Lung (tissue), 11 donors: ENCODE measurements at regions not wholly inside any gene's neighbourhood (a gene's known extent, or its start where the extent isn't known, plus 50 kb on each side); places are given as distances from the start of the nearest gene placed in this dataset.
A peak's percentile ranks its signal among the peaks of the same experiment; 100 is the strongest.

ENCODE experiments used
- ATAC-seq: fragments of 200-7000 bp; cut with Tn5 transposase; one replicate; pipeline ENCODE4 v1.9.1; 2020; ENCODE audit warnings: moderate number of reproducible peaks; ENCODE audit not compliant: insufficient read depth, low FRiP score
- DNase-seq, 3 donors: peaks; one replicate each; pipeline ENCODE4 v3.0.0-alpha.2; 2013 to 2017
- H3K27ac ChIP-seq, 2 donors: one replicate each; pipeline ENCODE4 v1.5.1; 2013; ENCODE audit warnings: mild to moderate bottlenecking in 2 of 2, moderate library complexity in 2 of 2, control low read depth in 1 of 2, inconsistent platforms in 1 of 2, low read depth in 1 of 2, low read length in 1 of 2
- H3K27me3 ChIP-seq, 3 donors: one replicate each; pipeline ENCODE4 v1.5.1; 2013; ENCODE audit warnings: low read length in 2 of 3; ENCODE audit not compliant: control insufficient read depth in 3 of 3, insufficient read depth in 3 of 3
- H3K36me3 ChIP-seq, 4 donors: one replicate each; pipeline ENCODE4 v1.5.1; 2013; ENCODE audit warnings: low read length in 4 of 4, mild to moderate bottlenecking in 1 of 4, moderate library complexity in 1 of 4; ENCODE audit not compliant: control insufficient read depth in 4 of 4, insufficient read depth in 4 of 4
- H3K4me1 ChIP-seq, 5 donors: one replicate each; pipeline ENCODE4 v1.5.1; 2013; ENCODE audit warnings: low read length in 5 of 5, mild to moderate bottlenecking in 2 of 5, moderate library complexity in 1 of 5; ENCODE audit not compliant: control insufficient read depth in 5 of 5, insufficient read depth in 5 of 5
- H3K4me3 ChIP-seq: one replicate; pipeline ENCODE4 v1.5.1; 2013; ENCODE audit warnings: mild to moderate bottlenecking, control low read depth, moderate library complexity
- H3K9ac ChIP-seq, 2 donors: one replicate each; pipeline ENCODE4 v1.5.1; 2013; ENCODE audit warnings: low read length in 2 of 2, control low read depth in 1 of 2; ENCODE audit not compliant: insufficient read depth in 1 of 2
- H3K9me3 ChIP-seq, 4 donors: one replicate each; pipeline ENCODE4 v1.5.1; 2013; ENCODE audit warnings: low read length in 3 of 4, mild to moderate bottlenecking in 1 of 4, moderate library complexity in 1 of 4; ENCODE audit not compliant: control insufficient read depth in 4 of 4, insufficient read depth in 3 of 4
- WGBS, 2 donors: extraction: QIAGEN DNeasy Blood & Tissue Kit; methylation state at CpG; one replicate each; pipeline ENCODE4 v1.1.7; 2013; 5-methylcytosine and 5-hydroxymethylcytosine counted together
- TF ChIP-seq, protein P1 (sequence below): IDR thresholded peaks from 2 replicates; pipeline ENCODE4 v1.5.1; 2012; ENCODE audit warnings: mild to moderate bottlenecking; ENCODE audit errors: control extremely low read depth, extremely low read depth
- donor health status: control.
- donor health status: control.
- donor health status: Bipolar disorder and iron deficiency.
- donor health status: healthy.
- donor health status: DM: yes; HTN: yes; CAD: no.

- H3K4me3 ChIP-seq, result no peak overlapping the region
- peaks cover 0 to 3% (median under 1%) of the 10 kb centered on the region in 4 donors for H3K9me3 ChIP-seq
- H3K4me1 ChIP-seq, result peaks cover 0 to 9% (median 4%) of the 10 kb centered on the region in 5 donors
- 56 to 58% methylated on average over 2 of the region's 2 CpGs for WGBS, 2 donors
- peak; percentile 84 to 95 (median 93) for DNase-seq
- H3K9ac ChIP-seq, result peak overlapping the region in 1 of 2 donors; percentile 60
- no peaks in the 10 kb centered on the region for H3K36me3 ChIP-seq
- no peak overlapping the region for H3K27ac ChIP-seq
- H3K27me3 ChIP-seq, result no peaks in the 10 kb centered on the region
- TF ChIP-seq, protein P1, sequence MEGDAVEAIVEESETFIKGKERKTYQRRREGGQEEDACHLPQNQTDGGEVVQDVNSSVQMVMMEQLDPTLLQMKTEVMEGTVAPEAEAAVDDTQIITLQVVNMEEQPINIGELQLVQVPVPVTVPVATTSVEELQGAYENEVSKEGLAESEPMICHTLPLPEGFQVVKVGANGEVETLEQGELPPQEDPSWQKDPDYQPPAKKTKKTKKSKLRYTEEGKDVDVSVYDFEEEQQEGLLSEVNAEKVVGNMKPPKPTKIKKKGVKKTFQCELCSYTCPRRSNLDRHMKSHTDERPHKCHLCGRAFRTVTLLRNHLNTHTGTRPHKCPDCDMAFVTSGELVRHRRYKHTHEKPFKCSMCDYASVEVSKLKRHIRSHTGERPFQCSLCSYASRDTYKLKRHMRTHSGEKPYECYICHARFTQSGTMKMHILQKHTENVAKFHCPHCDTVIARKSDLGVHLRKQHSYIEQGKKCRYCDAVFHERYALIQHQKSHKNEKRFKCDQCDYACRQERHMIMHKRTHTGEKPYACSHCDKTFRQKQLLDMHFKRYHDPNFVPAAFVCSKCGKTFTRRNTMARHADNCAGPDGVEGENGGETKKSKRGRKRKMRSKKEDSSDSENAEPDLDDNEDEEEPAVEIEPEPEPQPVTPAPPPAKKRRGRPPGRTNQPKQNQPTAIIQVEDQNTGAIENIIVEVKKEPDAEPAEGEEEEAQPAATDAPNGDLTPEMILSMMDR, result no peak
- ATAC-seq, result no peak
Measured at GRCh38 chr2:146321175-146321574, 1523.7 kb upstream of the ACVR2A start.

DNA sequence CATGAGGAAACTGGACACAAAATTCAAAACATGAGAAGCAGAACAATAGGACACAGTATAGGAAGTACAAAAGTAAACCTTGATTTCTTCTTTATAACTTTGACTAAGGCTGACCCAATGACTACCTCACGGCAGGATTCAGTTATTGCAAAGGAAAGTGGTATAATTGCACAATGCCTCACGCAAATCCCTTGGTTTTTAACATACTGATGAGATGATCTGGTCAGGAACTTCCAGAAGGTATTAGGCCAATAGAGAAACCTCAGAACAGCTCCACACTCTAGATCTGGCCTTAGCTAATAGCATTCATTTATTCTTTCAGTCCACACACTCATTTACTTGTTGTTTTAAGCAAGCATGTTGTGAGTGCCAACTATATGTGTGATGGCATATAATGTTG is 1526.9 kb upstream of the ACVR2A start:
- WGBS, 2 donors, result 20 to 44% methylated on average over 2 of the region's 2 CpGs
- TF ChIP-seq, protein P1, result no peak
- no peak for ATAC-seq
- Histone ChIP-seq H3K9me3 (peaks cover 0 to 3% (median under 1%) of the 10 kb centered on the region in 4 donors), H3K27ac (no peak overlapping the region), H3K4me1 (peaks cover 0 to 32% (median 5%) of the 10 kb centered on the region in 5 donors), H3K36me3 (no peaks in the 10 kb centered on the region), H3K4me3 (no peak overlapping the region), H3K9ac (no peak overlapping the region), H3K27me3 (no peaks in the 10 kb centered on the region)
- DNase-seq, result no peak

GRCh38 chr2:146312899-146313298 is 1531.9 kb upstream of the ACVR2A start:
- DNase-seq (peak in 2 of 3 donors; percentile 80 to 81), ATAC-seq (no peak)
- H3K27me3 ChIP-seq, result no peaks in the 10 kb centered on the region
- peak overlapping the region in 1 of 2 donors; percentile 62 for H3K9ac ChIP-seq
- peaks cover 0 to 3% (median 0%) of the 10 kb centered on the region in 4 donors for H3K9me3 ChIP-seq
- 7 to 11% methylated on average over 2 of the region's 2 CpGs for WGBS, 2 donors
- peaks cover 0 to 34% (median 2%) of the 10 kb centered on the region in 5 donors for H3K4me1 ChIP-seq
- no peak overlapping the region for H3K4me3 ChIP-seq
- no peaks in the 10 kb centered on the region for H3K36me3 ChIP-seq
- TF ChIP-seq, protein P1, result no peak
- H3K27ac ChIP-seq, result no peak overlapping the region

DNA sequence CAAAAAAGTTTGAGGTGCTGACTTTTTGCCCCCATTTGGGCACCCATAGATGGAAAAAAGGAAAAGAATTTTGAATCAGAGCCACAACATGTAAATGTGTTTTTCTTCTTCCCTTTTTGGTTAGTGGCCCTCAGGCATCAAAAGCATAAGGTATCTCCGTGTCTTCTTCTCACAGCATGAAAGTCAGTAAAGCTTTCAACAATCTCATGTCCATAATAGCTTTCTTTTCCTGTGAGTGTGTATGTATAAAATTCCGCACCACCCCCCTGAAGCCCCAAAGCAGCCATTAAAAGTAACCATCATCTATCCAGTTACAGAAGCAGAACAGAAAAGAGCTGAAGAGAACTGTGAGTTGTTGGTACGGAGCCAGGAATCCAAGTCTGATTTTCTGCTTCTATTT is 1539.7 kb upstream of the ACVR2A start:
- no peak for DNase-seq
- no peaks in the 10 kb centered on the region for H3K27me3 ChIP-seq
- no peak for ATAC-seq
- no peak overlapping the region for H3K4me3 ChIP-seq
- peaks cover 0 to 6% (median 1%) of the 10 kb centered on the region in 4 donors for H3K9me3 ChIP-seq
- no peak overlapping the region for H3K27ac ChIP-seq
- 90 to 93% methylated on average over 3 of the region's 3 CpGs for WGBS, 2 donors
- TF ChIP-seq, protein P1, result no peak
- no peaks in the 10 kb centered on the region for H3K4me1 ChIP-seq
- H3K9ac ChIP-seq, result no peak overlapping the region
- no peaks in the 10 kb centered on the region for H3K36me3 ChIP-seq
